ENCODE measurements at regions not wholly inside any gene's neighbourhood (a gene's known extent, or its start where the extent isn't known, plus 50 kb on each side); places are given as distances from the start of the nearest gene placed in this dataset.

- no peaks in the 10 kb centered on the region for H3K9me1 ChIP-seq (replicated peaks; ENCODE audit: control insufficient read depth, extremely low read depth, insufficient read depth, low read length)
- DNase-seq (ENCODE audit: low read depth, low spot score) (no peak), FAIRE-seq (no peak)
- H3K79me2 ChIP-seq (ENCODE audit: control insufficient read depth, insufficient read depth, low read length), result no peaks in the 10 kb centered on the region
- no peaks in the 10 kb centered on the region for H3K9me3 ChIP-seq (replicated peaks; ENCODE audit: control insufficient read depth, insufficient read depth, low read length)
- no peak overlapping the region for H3K27ac ChIP-seq (ENCODE audit: insufficient read depth, low read depth, low read length)
- H3K27me3 ChIP-seq (ENCODE audit: control insufficient read depth in 2 of 2, insufficient read depth in 2 of 2, low read length in 2 of 2), result no peaks in the 10 kb centered on the region
- intact Hi-C loops (cut with micrococcal nuclease) (no loop called here), dilution Hi-C loops (cut with MboI; ENCODE audit: extremely low pct_ligation_motif_present, low sequenced_read_pairs) (no loop called here)
- H2AFZ ChIP-seq (ENCODE audit: low read depth, low read length), result no peak overlapping the region
- H3K36me3 ChIP-seq (ENCODE audit: control insufficient read depth in 2 of 2, extremely low read depth in 1 of 2, insufficient read depth in 2 of 2, low read length in 2 of 2), result no peaks in the 10 kb centered on the region
- H3K4me3 ChIP-seq (replicated peaks in 1 of 3; ENCODE audit: insufficient read depth in 1 of 3, low read depth in 1 of 3, low read length in 3 of 3), result no peak overlapping the region
- H3K4me1 ChIP-seq (ENCODE audit: control insufficient read depth, extremely low read depth, insufficient read depth, low read length), result peaks cover 18% of the 10 kb centered on the region
- CTCF ChIA-PET, result interaction anchor here (1.1 kb wide), 1 partner anchor 18 kb away, joined by 3 read pairs; no protein-coding TSS in a partner anchor
- TF ChIP-seq MYC (IDR thresholded peaks at IDR 0.05; ENCODE audit: low read depth, low read length), result no peak
- TF ChIP-seq FOS (IDR thresholded peaks at IDR 0.05; ENCODE audit: borderline replicate concordance, insufficient read depth, low read length), result no peak
- TF ChIP-seq POLR2AphosphoS5 (IDR thresholded peaks at IDR 0.05; ENCODE audit: insufficient read depth, low read depth, low read length), result no peak
- H4K20me1 ChIP-seq (replicated peaks; ENCODE audit: control insufficient read depth, extremely low read depth, insufficient read depth, low read length), result no peaks in the 10 kb centered on the region
- no peak overlapping the region for H3K9ac ChIP-seq (replicated peaks; ENCODE audit: extremely low read depth, insufficient read depth, low read length)
- no TSS peak for BruUV-seq (replicated peaks)
- H3K4me2 ChIP-seq (ENCODE audit: insufficient read depth, low read length), result no peak overlapping the region
- POLR2A ChIA-PET, result no interaction called here
Observed at GRCh38 chr12:88327276-88327675, 185.2 kb downstream of the TMTC3 start.

GRCh38 chr12:88328090-88328489 is 186.0 kb downstream of the TMTC3 start:
- no TSS peak for BruUV-seq (replicated peaks)
- intact Hi-C loops (cut with micrococcal nuclease) (no loop called here), dilution Hi-C loops (cut with MboI; ENCODE audit: extremely low pct_ligation_motif_present, low sequenced_read_pairs) (no loop called here)
- TF ChIP-seq POLR2AphosphoS5 (IDR thresholded peaks at IDR 0.05; ENCODE audit: insufficient read depth, low read depth, low read length) (no peak), MYC (IDR thresholded peaks at IDR 0.05; ENCODE audit: low read depth, low read length) (no peak), CTCF (IDR thresholded peaks at IDR 0.05; ENCODE audit: extremely low read depth in 1 of 2, insufficient read depth in 1 of 2, low read depth in 1 of 2, low read length in 2 of 2) (no peak), FOS (IDR thresholded peaks at IDR 0.05; ENCODE audit: borderline replicate concordance, insufficient read depth, low read length) (no peak)
- no peaks in the 10 kb centered on the region for H4K20me1 ChIP-seq (replicated peaks; ENCODE audit: control insufficient read depth, extremely low read depth, insufficient read depth, low read length)
- no peak overlapping the region for H3K4me3 ChIP-seq (replicated peaks in 1 of 3; ENCODE audit: insufficient read depth in 1 of 3, low read depth in 1 of 3, low read length in 3 of 3)
- POLR2A ChIA-PET, result no interaction called here
- H3K4me1 ChIP-seq (ENCODE audit: control insufficient read depth, extremely low read depth, insufficient read depth, low read length), result peaks cover 18% of the 10 kb centered on the region
- H3K9me3 ChIP-seq (replicated peaks; ENCODE audit: control insufficient read depth, insufficient read depth, low read length), result no peaks in the 10 kb centered on the region
- no peaks in the 10 kb centered on the region for H3K9me1 ChIP-seq (replicated peaks; ENCODE audit: control insufficient read depth, extremely low read depth, insufficient read depth, low read length)
- DNase-seq (ENCODE audit: low read depth, low spot score), result no peak
- no peak overlapping the region for H2AFZ ChIP-seq (ENCODE audit: low read depth, low read length)
- no peaks in the 10 kb centered on the region for H3K27me3 ChIP-seq (ENCODE audit: control insufficient read depth in 2 of 2, insufficient read depth in 2 of 2, low read length in 2 of 2)
- FAIRE-seq, result no peak
- H3K27ac ChIP-seq (ENCODE audit: insufficient read depth, low read depth, low read length), result no peak overlapping the region
- H3K79me2 ChIP-seq (ENCODE audit: control insufficient read depth, insufficient read depth, low read length), result no peaks in the 10 kb centered on the region
- no peak overlapping the region for H3K4me2 ChIP-seq (ENCODE audit: insufficient read depth, low read length)
- no peaks in the 10 kb centered on the region for H3K36me3 ChIP-seq (ENCODE audit: control insufficient read depth in 2 of 2, extremely low read depth in 1 of 2, insufficient read depth in 2 of 2, low read length in 2 of 2)
- CTCF ChIA-PET, result interaction anchor here (1.1 kb wide), 1 partner anchor 19 kb away, joined by 3 read pairs; no protein-coding TSS in a partner anchor
- H3K9ac ChIP-seq (replicated peaks; ENCODE audit: extremely low read depth, insufficient read depth, low read length), result no peak overlapping the region

Measured in endothelial cell of umbilical vein (primary cell).